ENCODE measurements at regions not wholly inside any gene's neighbourhood (a gene's known extent, or its start where the extent isn't known, plus 50 kb on each side); places are given as distances from the start of the nearest gene placed in this dataset.

DNA sequence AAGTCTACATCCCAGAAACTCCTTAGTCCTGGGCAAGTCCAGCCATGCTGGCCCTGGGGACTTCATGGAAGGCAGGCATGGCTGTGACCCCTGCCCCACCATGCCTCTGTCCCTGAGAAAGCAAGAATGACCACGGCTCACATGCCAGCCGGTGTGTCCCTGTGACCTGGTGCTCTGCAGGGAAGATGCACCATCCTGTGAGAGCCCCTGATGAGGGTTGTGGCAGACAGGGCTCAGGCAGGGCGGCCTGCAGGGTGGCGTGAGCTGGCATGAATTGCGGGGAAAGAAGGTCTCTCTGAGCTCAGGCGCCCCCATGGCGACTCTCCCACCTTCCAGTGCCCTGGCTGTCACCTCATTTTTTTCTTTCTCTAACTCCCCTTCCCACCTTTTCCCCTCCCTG lies 260.3 kb downstream of the RBFOX3 start:
- TF ChIP-seq, protein P1, sequence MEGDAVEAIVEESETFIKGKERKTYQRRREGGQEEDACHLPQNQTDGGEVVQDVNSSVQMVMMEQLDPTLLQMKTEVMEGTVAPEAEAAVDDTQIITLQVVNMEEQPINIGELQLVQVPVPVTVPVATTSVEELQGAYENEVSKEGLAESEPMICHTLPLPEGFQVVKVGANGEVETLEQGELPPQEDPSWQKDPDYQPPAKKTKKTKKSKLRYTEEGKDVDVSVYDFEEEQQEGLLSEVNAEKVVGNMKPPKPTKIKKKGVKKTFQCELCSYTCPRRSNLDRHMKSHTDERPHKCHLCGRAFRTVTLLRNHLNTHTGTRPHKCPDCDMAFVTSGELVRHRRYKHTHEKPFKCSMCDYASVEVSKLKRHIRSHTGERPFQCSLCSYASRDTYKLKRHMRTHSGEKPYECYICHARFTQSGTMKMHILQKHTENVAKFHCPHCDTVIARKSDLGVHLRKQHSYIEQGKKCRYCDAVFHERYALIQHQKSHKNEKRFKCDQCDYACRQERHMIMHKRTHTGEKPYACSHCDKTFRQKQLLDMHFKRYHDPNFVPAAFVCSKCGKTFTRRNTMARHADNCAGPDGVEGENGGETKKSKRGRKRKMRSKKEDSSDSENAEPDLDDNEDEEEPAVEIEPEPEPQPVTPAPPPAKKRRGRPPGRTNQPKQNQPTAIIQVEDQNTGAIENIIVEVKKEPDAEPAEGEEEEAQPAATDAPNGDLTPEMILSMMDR (conservative IDR thresholded peaks at IDR 0.05; ENCODE audit: low read length), result no peak
- TF ChIP-seq EZH2phosphoT487 (IDR thresholded peaks at IDR 0.05; ENCODE audit: borderline replicate concordance), result no peak
